Liver (tissue), 8 donors: ENCODE measurements at regions not wholly inside any gene's neighbourhood (a gene's known extent, or its start where the extent isn't known, plus 50 kb on each side); places are given as distances from the start of the nearest gene placed in this dataset.

ENCODE experiments used
- DNase-seq: peaks from one replicate; pipeline ENCODE4 v3.0.0-alpha.2; 2017; ENCODE audit warnings: low spot score
- H3K27ac ChIP-seq, 2 donors: one replicate each; pipeline ENCODE4 v1.7.0; 2013; ENCODE audit warnings: inconsistent platforms in 2 of 2, low read length in 2 of 2, control low read depth in 1 of 2, low read depth in 1 of 2, mild to moderate bottlenecking in 1 of 2
- H3K27me3 ChIP-seq, 4 donors: one replicate each; pipeline versions ENCODE4 v1.6.1 to v1.7.0; 2013; ENCODE audit warnings: low read length in 3 of 4, inconsistent platforms in 1 of 4, mild to moderate bottlenecking in 1 of 4, moderate library complexity in 1 of 4; ENCODE audit not compliant: control insufficient read depth in 4 of 4, insufficient read depth in 4 of 4
- H3K36me3 ChIP-seq, 4 donors: one replicate each; pipeline versions ENCODE4 v1.6.1 to v1.7.0; 2013; ENCODE audit warnings: low read length in 3 of 4, mild to moderate bottlenecking in 3 of 4, low read depth in 1 of 4, moderate library complexity in 1 of 4; ENCODE audit not compliant: control insufficient read depth in 4 of 4, insufficient read depth in 3 of 4
- H3K4me1 ChIP-seq, 4 donors: one replicate each; pipeline versions ENCODE4 v1.6.1 to v1.7.0; 2013; ENCODE audit warnings: low read length in 3 of 4, mild to moderate bottlenecking in 3 of 4, moderate library complexity in 1 of 4; ENCODE audit not compliant: control insufficient read depth in 4 of 4, insufficient read depth in 4 of 4
- H3K4me3 ChIP-seq, 3 donors: one replicate each; pipeline versions ENCODE4 v1.6.1 to v1.7.0; 2013; ENCODE audit warnings: low read length in 3 of 3, control low read depth in 1 of 3, low read depth in 1 of 3, mild to moderate bottlenecking in 1 of 3
- H3K9ac ChIP-seq, 2 donors: one replicate each; pipeline ENCODE4 v1.7.0; 2013; ENCODE audit warnings: low read length in 2 of 2, mild to moderate bottlenecking in 2 of 2, moderate library complexity in 2 of 2, control low read depth in 1 of 2, low read depth in 1 of 2
- H3K9me3 ChIP-seq, 4 donors: one replicate each; pipeline versions ENCODE4 v1.6.1 to v1.7.0; 2013; ENCODE audit warnings: low read length in 3 of 4; ENCODE audit not compliant: control insufficient read depth in 4 of 4
- EGR1 ChIP-seq, 2 donors: IDR thresholded peaks; 2 replicates each; pipeline ENCODE4 v1.6.1; 2016 to 2018; ENCODE audit warnings: antibody characterized with exemption in 2 of 2, low read depth in 2 of 2
- FOXA1 ChIP-seq: IDR thresholded peaks from 2 replicates; pipeline ENCODE4 v1.6.1; 2016; ENCODE audit warnings: antibody characterized with exemption
- FOXA2 ChIP-seq: IDR thresholded peaks from 2 replicates; pipeline ENCODE4 v1.6.1; 2016; ENCODE audit warnings: antibody characterized with exemption
- GABPA ChIP-seq, 2 donors: IDR thresholded peaks in 1 of 2; conservative IDR thresholded peaks in 1 of 2; 2 replicates each; pipeline ENCODE4 v1.6.1; 2016; ENCODE audit warnings: antibody characterized with exemption in 2 of 2, mild to moderate bottlenecking in 1 of 2, moderate library complexity in 1 of 2
- HNF4A ChIP-seq, 2 donors: conservative IDR thresholded peaks; 2 replicates each; pipeline ENCODE4 v1.6.1; 2016; ENCODE audit warnings: antibody characterized with exemption in 2 of 2, mild to moderate bottlenecking in 2 of 2
- HNF4G ChIP-seq: IDR thresholded peaks from 2 replicates; pipeline ENCODE4 v1.6.1; 2016; ENCODE audit warnings: antibody characterized with exemption
- JUND ChIP-seq, 2 donors: IDR thresholded peaks; 2 replicates each; pipeline ENCODE4 v1.6.1; 2016; ENCODE audit warnings: antibody characterized with exemption in 2 of 2
- MAX ChIP-seq: IDR thresholded peaks from 2 replicates; pipeline ENCODE4 v1.6.1; 2016; ENCODE audit warnings: antibody characterized with exemption
- NR2F2 ChIP-seq: IDR thresholded peaks from 2 replicates; pipeline ENCODE4 v1.6.1; 2016; ENCODE audit warnings: antibody characterized with exemption
- RAD21 ChIP-seq, 2 donors: IDR thresholded peaks; 2 replicates each; pipeline ENCODE4 v1.6.1; 2016; ENCODE audit warnings: antibody characterized with exemption in 2 of 2, mild to moderate bottlenecking in 2 of 2
- RXRA ChIP-seq, 2 donors: IDR thresholded peaks; 2 replicates each; pipeline ENCODE4 v1.6.1; 2017 to 2018; ENCODE audit warnings: antibody characterized with exemption in 2 of 2, mild to moderate bottlenecking in 1 of 2
- SP1 ChIP-seq: IDR thresholded peaks from 2 replicates; pipeline ENCODE4 v1.6.1; 2018; ENCODE audit warnings: antibody characterized with exemption, mild to moderate bottlenecking
- TAF1 ChIP-seq: conservative IDR thresholded peaks from 2 replicates; pipeline ENCODE4 v1.6.1; 2016; ENCODE audit warnings: antibody characterized with exemption, mild to moderate bottlenecking
- YY1 ChIP-seq: IDR thresholded peaks from 2 replicates; pipeline ENCODE4 v1.6.1; 2016; ENCODE audit warnings: antibody characterized with exemption, mild to moderate bottlenecking
- WGBS: extraction: QIAGEN DNeasy Blood & Tissue Kit; methylation state at CpG from one replicate; pipeline ENCODE4 v1.1.7; 2013; 5-methylcytosine and 5-hydroxymethylcytosine counted together
- TF ChIP-seq, protein P1 (sequence below): IDR thresholded peaks from 2 replicates; pipeline ENCODE4 v1.6.1; 2016; ENCODE audit warnings: antibody characterized with exemption, mild to moderate bottlenecking
- TF ChIP-seq, protein P2 (sequence below): IDR thresholded peaks from 2 replicates; pipeline ENCODE4 v1.6.1; 2016; ENCODE audit warnings: antibody characterized with exemption
- TF ChIP-seq, protein P3 (sequence below): fragments of 150-350 bp; IDR thresholded peaks from 2 replicates; pipeline ENCODE4 v1.5.1; 2017; ENCODE audit warnings: improper control_type of control experiment, low read depth, low read length; ENCODE audit not compliant: missing input control
- TF ChIP-seq, protein P4 (sequence below): IDR thresholded peaks from 2 replicates; pipeline ENCODE4 v1.6.1; 2016; ENCODE audit warnings: antibody characterized with exemption
- donor health status: healthy.
- donor health status: healthy.
- donor health status: healthy.
- donor health status: healthy.
- donor health status: healthy.

GRCh38 chr20:40497899-40498691 is 190.9 kb downstream of the MAFB start:
- Histone ChIP-seq H3K9ac (no peak overlapping the region), H3K27ac (peak overlapping the region in 1 of 2 donors; percentile 47), H3K27me3 (no peaks in the 10 kb centered on the region), H3K36me3 (no peaks in the 10 kb centered on the region), H3K4me1 (peaks cover 0 to 2% (median 0%) of the 10 kb centered on the region in 4 donors), H3K9me3 (no peaks in the 10 kb centered on the region), H3K4me3 (no peak overlapping the region)
- TF ChIP-seq SP1 = no peak
- TF ChIP-seq, protein P1, sequence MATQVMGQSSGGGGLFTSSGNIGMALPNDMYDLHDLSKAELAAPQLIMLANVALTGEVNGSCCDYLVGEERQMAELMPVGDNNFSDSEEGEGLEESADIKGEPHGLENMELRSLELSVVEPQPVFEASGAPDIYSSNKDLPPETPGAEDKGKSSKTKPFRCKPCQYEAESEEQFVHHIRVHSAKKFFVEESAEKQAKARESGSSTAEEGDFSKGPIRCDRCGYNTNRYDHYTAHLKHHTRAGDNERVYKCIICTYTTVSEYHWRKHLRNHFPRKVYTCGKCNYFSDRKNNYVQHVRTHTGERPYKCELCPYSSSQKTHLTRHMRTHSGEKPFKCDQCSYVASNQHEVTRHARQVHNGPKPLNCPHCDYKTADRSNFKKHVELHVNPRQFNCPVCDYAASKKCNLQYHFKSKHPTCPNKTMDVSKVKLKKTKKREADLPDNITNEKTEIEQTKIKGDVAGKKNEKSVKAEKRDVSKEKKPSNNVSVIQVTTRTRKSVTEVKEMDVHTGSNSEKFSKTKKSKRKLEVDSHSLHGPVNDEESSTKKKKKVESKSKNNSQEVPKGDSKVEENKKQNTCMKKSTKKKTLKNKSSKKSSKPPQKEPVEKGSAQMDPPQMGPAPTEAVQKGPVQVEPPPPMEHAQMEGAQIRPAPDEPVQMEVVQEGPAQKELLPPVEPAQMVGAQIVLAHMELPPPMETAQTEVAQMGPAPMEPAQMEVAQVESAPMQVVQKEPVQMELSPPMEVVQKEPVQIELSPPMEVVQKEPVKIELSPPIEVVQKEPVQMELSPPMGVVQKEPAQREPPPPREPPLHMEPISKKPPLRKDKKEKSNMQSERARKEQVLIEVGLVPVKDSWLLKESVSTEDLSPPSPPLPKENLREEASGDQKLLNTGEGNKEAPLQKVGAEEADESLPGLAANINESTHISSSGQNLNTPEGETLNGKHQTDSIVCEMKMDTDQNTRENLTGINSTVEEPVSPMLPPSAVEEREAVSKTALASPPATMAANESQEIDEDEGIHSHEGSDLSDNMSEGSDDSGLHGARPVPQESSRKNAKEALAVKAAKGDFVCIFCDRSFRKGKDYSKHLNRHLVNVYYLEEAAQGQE = no peak
- no peak for TF ChIP-seq HNF4G
- TF ChIP-seq EGR1 (IDR thresholded peaks at IDR 0.05; ENCODE audit: low read depth in 2 of 2) = no peak
- TF ChIP-seq, protein P2, sequence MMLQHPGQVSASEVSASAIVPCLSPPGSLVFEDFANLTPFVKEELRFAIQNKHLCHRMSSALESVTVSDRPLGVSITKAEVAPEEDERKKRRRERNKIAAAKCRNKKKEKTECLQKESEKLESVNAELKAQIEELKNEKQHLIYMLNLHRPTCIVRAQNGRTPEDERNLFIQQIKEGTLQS = no peak
- no peak for TF ChIP-seq RAD21 (IDR thresholded peaks at IDR 0.05)
- no peak for TF ChIP-seq HNF4A (conservative IDR thresholded peaks at IDR 0.05)
- TF ChIP-seq FOXA2 = no peak
- TF ChIP-seq RXRA (IDR thresholded peaks at IDR 0.05) = no peak
- TF ChIP-seq TAF1 = no peak
- TF ChIP-seq YY1 = no peak
- no peak for TF ChIP-seq FOXA1
- no peak for DNase-seq
- WGBS = 77% methylated on average over 4 of the region's 4 CpGs

DNA sequence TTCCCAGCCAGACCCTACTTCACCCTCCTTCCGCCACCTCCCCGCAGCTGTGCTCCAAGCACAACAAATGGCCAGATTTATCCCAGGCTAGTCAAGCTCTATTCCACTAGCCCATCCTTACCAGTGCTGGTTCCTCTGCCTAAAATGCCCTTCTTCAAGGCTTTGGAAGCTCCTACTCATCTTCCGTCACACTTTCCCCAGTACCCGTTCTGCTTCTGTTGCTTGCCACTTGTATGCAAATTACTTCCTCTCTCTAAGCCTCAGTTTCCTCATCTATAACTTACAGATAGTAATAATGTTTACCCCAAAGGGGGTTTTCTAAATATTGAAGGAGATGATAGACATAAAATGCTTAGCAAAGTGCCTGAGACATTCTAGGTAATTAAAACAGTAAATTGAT is 193.1 kb downstream of the MAFB start:
- WGBS = 79% methylated on average over 4 of the region's 4 CpGs
- TF ChIP-seq MAX (no peak), RAD21 (IDR thresholded peaks at IDR 0.05) (no peak), JUND (IDR thresholded peaks at IDR 0.05) (no peak), SP1 (no peak), FOXA1 (no peak), EGR1 (IDR thresholded peaks at IDR 0.05; ENCODE audit: low read depth in 2 of 2) (no peak), FOXA2 (no peak), NR2F2 (no peak), RXRA (IDR thresholded peaks at IDR 0.05) (no peak), HNF4A (conservative IDR thresholded peaks at IDR 0.05) (no peak), GABPA (IDR thresholded peaks at IDR 0.05 in 1 of 2, conservative IDR thresholded peaks at IDR 0.05 in 1 of 2) (no peak), TAF1 (no peak), HNF4G (no peak), YY1 (no peak)
- TF ChIP-seq, protein P3, sequence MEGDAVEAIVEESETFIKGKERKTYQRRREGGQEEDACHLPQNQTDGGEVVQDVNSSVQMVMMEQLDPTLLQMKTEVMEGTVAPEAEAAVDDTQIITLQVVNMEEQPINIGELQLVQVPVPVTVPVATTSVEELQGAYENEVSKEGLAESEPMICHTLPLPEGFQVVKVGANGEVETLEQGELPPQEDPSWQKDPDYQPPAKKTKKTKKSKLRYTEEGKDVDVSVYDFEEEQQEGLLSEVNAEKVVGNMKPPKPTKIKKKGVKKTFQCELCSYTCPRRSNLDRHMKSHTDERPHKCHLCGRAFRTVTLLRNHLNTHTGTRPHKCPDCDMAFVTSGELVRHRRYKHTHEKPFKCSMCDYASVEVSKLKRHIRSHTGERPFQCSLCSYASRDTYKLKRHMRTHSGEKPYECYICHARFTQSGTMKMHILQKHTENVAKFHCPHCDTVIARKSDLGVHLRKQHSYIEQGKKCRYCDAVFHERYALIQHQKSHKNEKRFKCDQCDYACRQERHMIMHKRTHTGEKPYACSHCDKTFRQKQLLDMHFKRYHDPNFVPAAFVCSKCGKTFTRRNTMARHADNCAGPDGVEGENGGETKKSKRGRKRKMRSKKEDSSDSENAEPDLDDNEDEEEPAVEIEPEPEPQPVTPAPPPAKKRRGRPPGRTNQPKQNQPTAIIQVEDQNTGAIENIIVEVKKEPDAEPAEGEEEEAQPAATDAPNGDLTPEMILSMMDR = no peak
- TF ChIP-seq, protein P2 = no peak
- TF ChIP-seq, protein P4, sequence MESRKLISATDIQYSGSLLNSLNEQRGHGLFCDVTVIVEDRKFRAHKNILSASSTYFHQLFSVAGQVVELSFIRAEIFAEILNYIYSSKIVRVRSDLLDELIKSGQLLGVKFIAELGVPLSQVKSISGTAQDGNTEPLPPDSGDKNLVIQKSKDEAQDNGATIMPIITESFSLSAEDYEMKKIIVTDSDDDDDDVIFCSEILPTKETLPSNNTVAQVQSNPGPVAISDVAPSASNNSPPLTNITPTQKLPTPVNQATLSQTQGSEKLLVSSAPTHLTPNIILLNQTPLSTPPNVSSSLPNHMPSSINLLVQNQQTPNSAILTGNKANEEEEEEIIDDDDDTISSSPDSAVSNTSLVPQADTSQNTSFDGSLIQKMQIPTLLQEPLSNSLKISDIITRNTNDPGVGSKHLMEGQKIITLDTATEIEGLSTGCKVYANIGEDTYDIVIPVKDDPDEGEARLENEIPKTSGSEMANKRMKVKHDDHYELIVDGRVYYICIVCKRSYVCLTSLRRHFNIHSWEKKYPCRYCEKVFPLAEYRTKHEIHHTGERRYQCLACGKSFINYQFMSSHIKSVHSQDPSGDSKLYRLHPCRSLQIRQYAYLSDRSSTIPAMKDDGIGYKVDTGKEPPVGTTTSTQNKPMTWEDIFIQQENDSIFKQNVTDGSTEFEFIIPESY = no peak
- TF ChIP-seq, protein P1 = no peak
- peaks cover 0 to 2% (median 0%) of the 10 kb centered on the region in 4 donors for H3K4me1 ChIP-seq
- no peaks in the 10 kb centered on the region for H3K36me3 ChIP-seq
- no peak overlapping the region for H3K4me3 ChIP-seq
- H3K9me3 ChIP-seq = no peaks in the 10 kb centered on the region
- no peaks in the 10 kb centered on the region for H3K27me3 ChIP-seq
- H3K9ac ChIP-seq = no peak overlapping the region
- H3K27ac ChIP-seq = no peak overlapping the region
- no peak for DNase-seq
